ENCODE measurements at regions not wholly inside any gene's neighbourhood (a gene's known extent, or its start where the extent isn't known, plus 50 kb on each side); places are given as distances from the start of the nearest gene placed in this dataset.

DNA sequence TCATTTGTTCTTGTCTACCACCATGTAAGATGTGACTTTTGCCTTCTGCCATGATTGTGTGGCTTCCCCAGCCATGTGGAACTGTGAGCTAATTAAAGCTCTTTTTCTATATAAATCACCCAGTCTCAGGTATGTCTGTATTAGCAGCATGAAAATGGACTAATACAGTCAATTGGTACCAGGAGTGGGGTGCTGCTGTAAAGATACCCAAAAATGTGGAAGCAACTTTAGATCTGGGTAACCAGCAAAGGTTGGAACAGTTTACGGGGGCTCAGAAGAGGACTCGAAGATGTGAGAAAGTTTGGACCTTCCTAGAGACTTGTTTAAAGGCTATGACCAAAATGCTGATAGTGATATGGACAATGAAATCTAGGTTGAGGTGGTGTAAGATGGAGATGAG lies 488.9 kb downstream of the ISL1 start:
- TF ChIP-seq, protein P1, sequence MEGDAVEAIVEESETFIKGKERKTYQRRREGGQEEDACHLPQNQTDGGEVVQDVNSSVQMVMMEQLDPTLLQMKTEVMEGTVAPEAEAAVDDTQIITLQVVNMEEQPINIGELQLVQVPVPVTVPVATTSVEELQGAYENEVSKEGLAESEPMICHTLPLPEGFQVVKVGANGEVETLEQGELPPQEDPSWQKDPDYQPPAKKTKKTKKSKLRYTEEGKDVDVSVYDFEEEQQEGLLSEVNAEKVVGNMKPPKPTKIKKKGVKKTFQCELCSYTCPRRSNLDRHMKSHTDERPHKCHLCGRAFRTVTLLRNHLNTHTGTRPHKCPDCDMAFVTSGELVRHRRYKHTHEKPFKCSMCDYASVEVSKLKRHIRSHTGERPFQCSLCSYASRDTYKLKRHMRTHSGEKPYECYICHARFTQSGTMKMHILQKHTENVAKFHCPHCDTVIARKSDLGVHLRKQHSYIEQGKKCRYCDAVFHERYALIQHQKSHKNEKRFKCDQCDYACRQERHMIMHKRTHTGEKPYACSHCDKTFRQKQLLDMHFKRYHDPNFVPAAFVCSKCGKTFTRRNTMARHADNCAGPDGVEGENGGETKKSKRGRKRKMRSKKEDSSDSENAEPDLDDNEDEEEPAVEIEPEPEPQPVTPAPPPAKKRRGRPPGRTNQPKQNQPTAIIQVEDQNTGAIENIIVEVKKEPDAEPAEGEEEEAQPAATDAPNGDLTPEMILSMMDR (IDR thresholded peaks at IDR 0.05 in 8 of 11, conservative IDR thresholded peaks at IDR 0.05 in 3 of 11): no peak
- no peak for TF ChIP-seq POLR2AphosphoS5 (IDR thresholded peaks at IDR 0.05)
